Cardiac fibroblast (primary cell): ENCODE measurements at regions not wholly inside any gene's neighbourhood (a gene's known extent, or its start where the extent isn't known, plus 50 kb on each side); places are given as distances from the start of the nearest gene placed in this dataset.

ENCODE experiments used
- DNase-seq, 2 donors: peaks; one replicate each; pipeline versions ENCODE4 v3.0.0 to v3.0.0-alpha.2; 2010; ENCODE audit warnings: low read depth in 2 of 2
- H3K4me3 ChIP-seq, 2 donors: replicated peaks in 1 of 2; 1 replicate in 1 of 2; 2 replicates in 1 of 2; pipeline ENCODE4 v1.5.1; 2011; ENCODE audit warnings: low read depth in 2 of 2, low read length in 2 of 2, mild to moderate bottlenecking in 2 of 2, moderate library complexity in 1 of 2
- CTCF ChIP-seq: IDR thresholded peaks from one replicate; pipeline ENCODE4 v1.5.1; 2011; ENCODE audit warnings: low read depth, mild to moderate bottlenecking, low read length, inconsistent platforms

DNA sequence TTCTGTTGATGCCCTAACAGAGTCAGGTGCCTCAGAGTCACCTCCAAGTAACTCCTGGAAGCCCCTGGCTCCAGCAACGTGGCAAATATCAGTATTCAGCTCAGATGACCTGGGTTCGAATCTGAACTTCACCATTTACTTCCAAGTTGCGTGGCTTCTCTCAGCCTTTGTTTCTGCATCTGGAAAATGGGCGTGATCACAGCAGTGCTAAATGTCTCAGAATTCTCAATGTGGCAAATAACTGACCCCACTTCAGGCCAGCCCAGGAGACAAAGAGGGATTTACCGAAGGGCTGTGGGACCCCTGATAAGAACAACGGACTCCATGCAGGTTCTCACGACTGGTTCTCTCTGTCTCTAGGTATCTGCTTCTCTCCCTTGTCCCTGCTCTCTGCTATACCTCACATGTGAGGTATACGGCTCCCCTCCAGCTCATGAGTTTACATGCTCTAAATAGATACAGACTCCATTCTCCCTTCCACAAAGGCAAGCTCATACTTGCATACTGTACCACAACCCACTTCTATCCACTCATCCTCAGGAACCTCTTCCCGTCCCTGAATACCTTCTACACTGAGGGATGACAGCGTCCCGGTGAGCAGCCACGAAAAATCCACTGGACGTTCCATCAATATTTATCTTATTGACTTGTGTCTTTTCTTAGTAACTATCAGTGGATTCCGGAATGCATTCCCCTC, 84.1 kb downstream of the SNX5 start:
- H3K4me3 ChIP-seq = no peak overlapping the region
- TF ChIP-seq CTCF = no peak
- DNase-seq = no peak

- H3K4me3 ChIP-seq = no peak overlapping the region
- no peak for TF ChIP-seq CTCF
- no peak for DNase-seq
Observed at GRCh38 chr20:17883592-17884306, 84.8 kb downstream of the SNX5 start.

DNA sequence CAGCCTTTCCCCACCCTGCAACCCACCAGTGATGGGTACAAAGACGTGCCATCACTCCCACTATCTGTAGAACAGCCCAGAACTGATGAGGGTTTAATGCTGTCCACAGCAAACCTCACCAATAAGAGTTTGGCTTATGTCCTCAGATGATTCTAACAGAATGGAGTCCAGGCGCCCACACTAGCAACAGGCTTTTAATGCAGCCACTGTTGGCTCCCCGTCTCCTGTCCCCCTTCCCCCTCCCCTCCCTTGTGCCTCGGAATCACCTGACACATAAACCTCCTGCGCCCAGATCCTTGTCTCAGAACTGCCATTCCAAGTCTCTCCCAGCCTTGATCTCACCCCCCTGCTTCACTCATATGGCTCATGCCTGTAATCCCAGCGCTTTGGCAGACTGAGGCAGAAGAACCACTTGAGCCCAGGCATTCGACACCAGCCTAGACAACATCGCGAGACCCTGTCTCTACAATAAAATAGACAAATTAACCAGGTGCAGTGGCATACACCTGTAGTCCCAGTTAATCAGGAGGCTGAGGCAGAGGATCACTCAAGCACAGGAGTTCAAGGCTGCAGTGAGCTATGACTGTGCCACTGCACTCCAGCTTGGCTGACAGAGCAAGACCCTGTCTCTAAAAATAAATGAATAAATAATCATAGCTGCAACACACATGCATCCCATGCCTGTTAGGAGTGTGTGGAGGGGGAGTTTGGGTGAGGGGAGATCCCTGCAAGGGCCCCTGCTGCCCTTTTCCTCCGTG, 85.6 kb downstream of the SNX5 start:
- no peak for TF ChIP-seq CTCF
- no peak for DNase-seq
- no peak overlapping the region for H3K4me3 ChIP-seq

GRCh38 chr20:17882065-17882833, 86.3 kb downstream of the SNX5 start:
- no peak for TF ChIP-seq CTCF
- no peak overlapping the region for H3K4me3 ChIP-seq
- no peak for DNase-seq

DNA sequence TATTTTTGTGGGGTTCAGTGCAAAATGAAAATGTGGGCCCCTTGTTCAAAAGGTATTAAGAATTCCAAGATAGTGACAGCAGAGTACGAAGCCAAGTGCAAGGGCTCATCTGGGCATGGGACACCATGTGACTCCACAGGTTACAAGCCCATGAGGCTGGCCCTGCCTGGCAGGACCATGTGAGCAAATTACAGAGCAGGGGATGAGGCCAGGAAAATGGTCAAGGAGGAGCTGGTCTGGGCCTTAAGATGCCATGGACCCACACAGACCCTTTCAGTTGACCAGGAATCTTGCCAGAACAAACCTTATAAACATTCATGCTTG, 86.9 kb downstream of the SNX5 start:
- no peak for DNase-seq
- TF ChIP-seq CTCF = no peak
- no peak overlapping the region for H3K4me3 ChIP-seq

- no peak for TF ChIP-seq CTCF
- DNase-seq = no peak
Observed at GRCh38 chr20:17878912-17879602, 89.5 kb downstream of the SNX5 start.

More at GRCh38 chr20:17878912-17879602, 89.5 kb downstream of the SNX5 start:
- no peak overlapping the region for H3K4me3 ChIP-seq
